Left ventricle myocardium superior (tissue), 1 donor: ENCODE measurements at regions not wholly inside any gene's neighbourhood (a gene's known extent, or its start where the extent isn't known, plus 50 kb on each side); places are given as distances from the start of the nearest gene placed in this dataset.
"Not testable (repeated sequence)": the region's sequence is repeated elsewhere in the genome, so short reads cannot be mapped to it uniquely, and the experiment has no call there.

Experiments used
- ATAC-seq: fragments of 200-7000 bp; cut with Tn5 transposase; one replicate; pipeline ENCODE4 v1.9.1; 2020; ENCODE audit warnings: mild to moderate bottlenecking, moderate library complexity
- DNase-seq: peaks from one replicate; pipeline ENCODE4 v3.0.0-alpha.2; 2020
- intact Hi-C: fragments of 100-400 bp; cut with micrococcal nuclease; formaldehyde crosslinking; loops from one replicate; pipeline ENCODE4 v1.11.0; 2022
- donor health status: DM: no; HTN: yes; CAD: no; lungs with severe emphysema.

DNA sequence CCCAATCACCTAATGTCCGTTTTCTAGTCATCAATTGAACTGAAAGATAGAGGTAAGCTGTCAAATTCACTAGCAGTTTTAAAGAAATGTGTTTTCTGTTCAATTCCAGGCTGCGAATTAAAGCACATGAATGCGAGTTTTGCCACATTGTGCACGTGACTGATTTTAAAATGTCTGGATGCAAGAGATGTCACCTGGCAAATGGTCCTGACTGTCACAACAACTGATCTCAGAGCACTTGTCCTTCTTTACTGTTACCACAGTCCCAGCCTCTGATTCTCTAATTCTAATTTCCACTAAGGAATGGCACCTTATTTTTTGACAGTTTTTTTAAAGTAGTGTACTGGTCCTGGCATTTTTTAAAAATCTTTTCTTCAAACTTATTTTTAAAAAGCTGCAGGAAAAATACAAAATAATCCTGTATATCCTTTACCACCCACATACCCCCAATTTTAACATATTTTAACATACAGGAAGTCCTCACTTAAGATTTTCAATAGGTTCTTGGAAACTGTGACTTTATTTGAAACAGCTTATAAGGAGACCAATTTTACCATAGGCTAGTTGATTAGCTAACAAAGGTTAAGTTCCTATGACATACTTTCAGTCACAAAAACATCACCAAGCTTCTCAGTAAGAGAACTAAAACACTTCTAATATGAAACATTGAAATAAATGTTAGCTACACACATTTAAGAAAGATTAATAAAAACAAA lies 1364.3 kb downstream of the EFNA5 start:
- ATAC-seq (no peak), DNase-seq (no peak)
- intact Hi-C loops, result no loop called here

DNA sequence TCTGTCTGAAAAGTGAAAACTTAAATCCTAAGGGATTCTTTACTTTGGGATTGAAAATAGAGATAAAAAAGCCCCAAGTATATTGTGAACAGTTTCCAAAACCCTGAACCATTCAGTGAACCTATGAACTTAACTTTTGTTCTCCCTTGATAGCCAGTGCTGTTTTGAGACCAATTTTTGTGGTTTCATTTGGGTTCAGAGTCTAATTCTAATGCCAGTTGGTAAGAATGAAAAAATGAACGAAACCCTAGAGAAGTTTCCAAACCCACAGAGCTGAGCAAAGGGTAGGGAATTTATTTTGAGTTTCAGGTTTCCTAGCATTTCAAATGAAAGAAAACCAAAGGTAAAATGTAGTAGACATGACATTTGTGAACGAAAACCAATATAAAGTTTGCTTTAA lies 1366.8 kb downstream of the EFNA5 start:
- intact Hi-C loops, result no loop called here
- no peak for ATAC-seq
- DNase-seq, result no peak

DNA sequence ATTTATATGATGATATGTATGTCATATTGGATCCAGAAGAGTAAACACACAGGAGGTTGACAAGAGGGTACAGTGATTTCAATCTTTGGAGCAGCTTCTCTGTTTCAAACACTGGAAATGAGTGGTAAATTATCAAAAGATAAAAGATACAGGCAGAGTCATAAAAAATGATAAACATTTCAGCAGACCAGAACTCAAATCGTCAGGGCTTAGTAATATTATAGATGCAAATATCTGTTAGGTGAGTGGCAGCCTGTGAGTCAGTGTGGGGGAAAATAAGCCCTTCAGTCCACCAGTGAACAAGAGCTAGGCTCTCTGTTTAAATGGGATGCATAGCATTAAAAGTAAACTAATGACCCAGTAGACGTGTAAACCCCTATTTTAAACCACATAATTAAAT lies 1378.1 kb downstream of the EFNA5 start:
- ATAC-seq, result no peak
- intact Hi-C loops, result no loop called here

DNA sequence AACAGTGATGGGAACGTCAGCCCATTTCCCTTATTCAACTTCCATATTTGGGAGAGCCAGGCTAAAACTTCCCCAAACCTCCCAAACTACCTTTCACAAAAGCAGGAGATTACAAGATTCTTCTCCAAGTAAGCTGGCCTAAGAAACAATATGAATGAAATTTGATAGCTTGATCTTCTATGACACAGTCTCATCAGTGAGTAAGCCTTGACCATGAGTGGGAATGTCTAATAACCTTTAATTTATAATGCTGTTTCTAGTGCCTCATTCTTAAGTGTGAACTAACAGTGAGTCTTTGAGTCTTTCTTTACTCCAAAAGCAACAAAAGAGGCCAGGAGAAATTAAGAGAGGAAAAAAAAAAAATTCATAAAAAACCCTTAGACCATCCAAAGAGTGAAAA lies 1379.9 kb downstream of the EFNA5 start:
- intact Hi-C loops, result no loop called here
- DNase-seq, result no peak
- no peak for ATAC-seq

More for the DNA sequence above, 1378.1 kb downstream of the EFNA5 start:
- no peak for DNase-seq

DNA sequence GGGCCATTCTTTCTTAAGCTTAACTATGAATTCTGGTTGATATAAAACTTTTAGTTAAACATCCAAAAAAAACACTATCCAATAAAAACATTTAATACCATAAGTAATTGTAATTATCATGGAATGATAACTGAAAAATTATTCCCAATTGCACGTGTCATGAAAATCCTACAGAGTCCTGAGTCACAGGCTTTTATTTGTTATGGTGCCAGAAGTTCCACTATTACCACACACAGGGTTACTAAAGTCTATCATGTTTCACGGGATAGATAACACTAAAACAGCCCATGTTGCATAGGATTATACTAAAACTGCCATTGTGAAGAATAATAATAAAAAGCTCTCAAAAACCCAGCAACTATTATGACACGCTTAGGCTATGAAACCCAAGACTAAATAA lies 1381.8 kb downstream of the EFNA5 start:
- DNase-seq (no peak), ATAC-seq (no peak)
- intact Hi-C loops, result no loop called here

DNA sequence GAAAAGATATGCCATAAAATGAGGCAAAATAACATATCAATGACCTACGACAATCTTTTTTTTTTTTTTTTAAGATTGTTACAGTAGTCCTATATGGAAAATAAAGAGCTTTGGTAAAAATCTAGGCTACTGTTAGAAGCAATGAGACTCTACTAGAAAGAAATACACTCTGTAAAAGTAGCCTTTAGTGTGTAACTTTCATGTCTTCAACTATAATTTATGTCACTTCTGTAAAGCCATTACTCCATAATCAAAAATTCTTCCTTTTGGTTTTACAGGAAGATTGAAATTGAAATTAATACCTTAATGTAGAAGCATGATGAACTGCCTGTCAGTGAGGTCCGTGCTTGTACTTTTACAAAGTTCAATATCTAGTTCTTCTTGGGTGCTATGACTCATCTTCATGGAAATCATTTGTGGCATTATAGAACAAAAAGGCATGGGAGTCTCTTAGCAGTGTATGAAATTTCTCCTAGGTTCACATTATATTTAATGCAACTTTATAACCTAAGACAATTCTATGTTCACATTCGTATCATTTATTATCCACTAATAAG lies 1393.1 kb downstream of the EFNA5 start:
- no peak for ATAC-seq
- intact Hi-C loops, result no loop called here
- DNase-seq, result no peak

DNA sequence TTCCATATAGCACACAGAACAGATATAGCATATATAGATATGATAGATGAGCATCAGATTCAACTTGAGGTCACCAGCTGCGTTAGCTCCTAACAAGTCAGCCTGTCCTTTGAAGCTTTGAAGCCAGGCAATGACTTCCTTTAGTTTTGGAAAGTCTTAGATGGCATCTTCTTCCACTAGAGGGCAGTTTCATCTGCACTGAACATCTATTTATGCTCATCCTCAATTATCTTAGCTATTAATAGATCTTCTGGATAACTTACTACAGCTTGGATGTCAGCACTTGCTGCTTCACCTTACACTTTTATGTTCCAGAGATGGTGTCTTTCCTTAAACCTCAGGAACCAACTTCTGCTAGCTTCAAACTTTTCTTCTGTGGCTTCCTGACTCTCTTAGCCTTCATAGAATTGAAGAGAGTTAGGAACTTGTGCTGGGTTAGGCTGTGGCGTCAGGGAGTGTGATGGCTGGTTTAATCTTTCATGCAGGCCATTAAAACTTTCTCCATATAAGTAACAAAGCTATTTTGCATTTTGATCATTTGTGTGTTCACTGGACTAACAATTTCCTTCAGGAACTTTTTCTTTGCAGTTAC lies 1401.4 kb downstream of the EFNA5 start:
- intact Hi-C loops, result no loop called here
- ATAC-seq (no peak), DNase-seq (no peak)

DNA sequence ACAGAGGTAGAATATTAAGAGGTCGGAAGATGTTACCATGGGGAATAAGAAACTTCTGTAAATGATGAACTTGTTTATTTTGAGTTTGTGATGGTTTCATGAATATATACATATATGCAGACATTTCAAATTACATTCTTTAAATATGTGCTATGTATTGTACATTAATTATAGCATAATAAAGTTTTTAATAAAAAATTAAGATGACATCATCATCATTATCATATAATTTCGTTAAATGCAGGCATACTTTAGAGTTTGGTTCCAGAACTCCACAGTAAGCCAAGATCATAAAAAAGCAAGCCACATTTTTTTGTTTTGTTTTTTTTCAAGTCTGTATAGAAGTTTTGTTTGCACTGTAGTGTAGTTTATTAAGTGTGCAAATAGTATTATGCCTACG lies 1403.5 kb downstream of the EFNA5 start:
- ATAC-seq (no peak), DNase-seq (no peak)
- intact Hi-C loops, result no loop called here

DNA sequence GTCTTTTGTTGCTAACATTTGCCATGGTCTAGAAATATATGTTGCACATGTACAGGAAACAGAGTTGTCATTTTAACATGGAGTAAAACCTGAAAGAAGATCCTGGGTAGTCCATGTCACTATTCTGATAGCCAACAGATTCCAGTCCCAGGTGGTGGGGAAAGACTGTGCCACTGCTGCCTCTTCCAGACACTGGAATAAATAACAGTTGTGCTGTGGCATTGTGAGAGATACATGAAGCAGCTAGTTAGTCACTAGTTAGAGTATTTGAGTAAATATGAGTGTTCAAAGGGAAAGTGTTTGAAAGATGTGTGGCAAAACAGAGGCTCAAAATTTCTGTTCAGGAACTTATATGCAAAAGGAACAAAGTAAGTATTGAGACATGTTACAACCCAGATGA lies 1408.3 kb downstream of the EFNA5 start:
- intact Hi-C loops, result no loop called here
- DNase-seq (no peak), ATAC-seq (no peak)

DNA sequence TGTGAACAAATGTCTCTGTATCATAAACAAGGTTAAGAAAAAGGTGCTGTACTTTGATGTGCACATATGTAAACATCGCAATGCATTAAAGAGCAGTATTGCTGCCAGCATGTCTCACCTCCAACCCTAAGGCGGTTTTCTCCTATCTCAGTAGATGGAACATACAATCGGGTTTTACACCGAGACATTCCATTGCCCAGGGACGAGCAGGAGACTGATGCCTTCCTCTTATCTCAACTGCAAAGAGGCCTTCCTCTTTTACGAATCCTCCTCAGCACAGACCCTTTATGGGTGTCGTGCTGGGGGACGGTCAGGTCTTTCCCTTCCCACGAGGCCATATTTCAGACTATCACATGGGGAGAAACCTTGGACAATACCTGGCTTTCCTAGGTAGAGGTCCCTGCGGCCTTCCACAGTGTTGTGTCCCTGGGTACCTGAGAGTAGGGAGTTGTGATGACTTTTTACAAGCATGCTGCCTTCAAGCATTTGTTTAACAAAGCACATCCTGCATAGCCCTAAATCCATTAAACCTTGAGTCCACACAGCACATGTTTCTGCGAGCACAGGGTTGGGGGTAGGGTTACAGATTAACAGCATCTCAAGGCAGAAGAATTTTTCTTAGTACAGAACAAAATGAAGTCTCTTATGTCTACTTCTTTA lies 1411.2 kb downstream of the EFNA5 start:
- not testable (repeated sequence) for ATAC-seq

DNA sequence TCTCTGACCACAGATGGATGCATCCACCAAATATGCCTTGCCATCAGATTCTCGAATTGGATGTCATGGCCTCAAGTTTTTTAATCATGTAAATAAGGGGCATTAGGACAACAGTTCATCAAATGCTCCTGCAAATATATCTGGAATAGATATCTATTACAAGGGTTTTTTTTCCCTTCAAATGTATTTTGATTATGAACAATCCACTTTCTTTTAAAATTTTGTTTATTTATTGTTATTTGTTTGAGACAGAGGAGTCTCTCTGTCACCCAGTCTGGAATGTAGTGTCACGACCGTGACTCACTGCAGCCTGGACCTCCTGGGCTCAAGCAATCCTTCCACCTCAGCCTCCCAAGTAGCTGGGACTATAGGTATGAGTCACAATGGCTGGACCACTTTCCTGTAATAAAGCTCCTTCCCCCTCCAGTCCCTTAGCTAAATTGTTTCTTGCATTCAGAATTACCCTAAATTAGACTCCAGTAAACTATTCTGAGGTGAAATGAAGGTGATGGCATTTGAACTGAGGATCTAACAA lies 1412.1 kb downstream of the EFNA5 start:
- DNase-seq, result no peak
- intact Hi-C loops, result no loop called here
- ATAC-seq, result no peak

More for the DNA sequence above, 1411.2 kb downstream of the EFNA5 start:
- DNase-seq, intact Hi-C loops: not testable (repeated sequence)

DNA sequence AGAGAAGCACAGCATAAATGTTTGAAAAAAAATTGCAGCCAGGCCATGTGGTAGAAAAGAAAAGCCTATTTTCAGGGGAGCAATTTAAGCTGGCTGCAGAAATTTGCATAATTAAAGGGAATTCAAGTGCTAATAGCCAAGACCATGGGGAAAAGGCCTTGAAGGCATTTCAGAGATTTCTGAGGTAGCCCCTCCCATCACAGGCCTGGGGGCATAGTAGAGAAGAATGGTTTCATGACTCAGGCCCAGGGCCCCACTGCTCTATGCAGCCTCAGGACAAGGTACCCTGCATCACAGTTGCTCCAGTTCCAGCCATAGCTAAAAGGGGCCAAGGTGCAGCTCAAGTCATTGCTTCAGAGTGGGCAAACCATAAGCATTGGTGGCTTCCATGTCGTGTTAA lies 1416.0 kb downstream of the EFNA5 start:
- no peak for ATAC-seq
- DNase-seq, result no peak
- intact Hi-C loops, result no loop called here

DNA sequence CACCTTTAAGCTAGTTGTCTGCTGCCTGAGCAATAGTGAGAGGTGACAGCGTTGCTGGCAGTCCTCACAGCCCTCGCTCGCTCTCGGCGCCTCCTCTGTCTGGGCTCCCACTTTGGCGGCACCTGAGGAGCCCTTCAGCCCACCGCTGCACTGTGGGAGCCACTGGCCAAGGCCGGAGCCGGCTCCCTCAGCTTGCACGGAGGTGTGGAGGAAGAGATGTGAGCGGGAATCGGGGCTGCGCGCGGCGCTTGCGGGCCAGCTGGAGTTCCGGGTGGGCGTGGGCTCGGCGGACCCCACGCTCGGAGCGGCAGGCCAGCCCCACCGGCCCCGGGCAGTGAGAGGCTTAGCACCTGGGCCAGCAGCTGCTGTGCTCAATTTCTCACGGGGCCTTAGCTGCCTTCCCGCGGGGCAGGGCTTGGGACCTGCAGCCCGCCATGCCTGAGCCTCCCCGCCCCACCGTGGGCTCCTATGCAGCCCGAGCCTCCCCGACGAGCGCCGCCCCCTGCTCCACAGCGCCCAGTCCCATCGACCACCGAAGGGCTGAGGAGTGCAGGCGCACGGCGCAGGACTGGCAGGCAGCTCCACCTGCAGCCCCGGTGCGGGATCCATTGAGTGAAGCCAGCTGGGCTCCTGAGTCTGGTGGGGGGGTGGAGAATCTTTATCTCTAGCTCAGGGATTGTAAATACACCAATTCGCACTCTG lies 1424.5 kb downstream of the EFNA5 start:
- ATAC-seq, DNase-seq, intact Hi-C loops: not testable (repeated sequence)

DNA sequence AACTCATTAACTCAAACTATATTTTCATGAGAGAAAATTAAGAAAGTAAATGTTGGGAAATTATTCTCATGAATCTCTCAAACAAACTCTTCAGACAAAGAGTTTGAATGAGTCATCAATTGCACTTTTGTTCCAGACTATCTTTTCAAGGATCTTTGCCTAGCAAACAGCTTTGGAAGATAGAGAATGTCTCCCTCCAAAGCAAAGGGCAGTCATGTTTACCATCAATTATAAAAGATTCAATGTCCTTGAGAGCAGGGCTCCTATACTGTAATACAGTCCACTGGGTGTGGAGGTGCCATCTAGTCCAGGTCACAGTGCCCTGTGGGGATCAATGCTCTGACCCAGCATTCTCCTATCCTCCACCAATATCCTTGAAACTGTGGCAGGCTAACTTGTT lies 1429.3 kb downstream of the EFNA5 start:
- intact Hi-C loops, result no loop called here
- ATAC-seq (no peak), DNase-seq (no peak)

DNA sequence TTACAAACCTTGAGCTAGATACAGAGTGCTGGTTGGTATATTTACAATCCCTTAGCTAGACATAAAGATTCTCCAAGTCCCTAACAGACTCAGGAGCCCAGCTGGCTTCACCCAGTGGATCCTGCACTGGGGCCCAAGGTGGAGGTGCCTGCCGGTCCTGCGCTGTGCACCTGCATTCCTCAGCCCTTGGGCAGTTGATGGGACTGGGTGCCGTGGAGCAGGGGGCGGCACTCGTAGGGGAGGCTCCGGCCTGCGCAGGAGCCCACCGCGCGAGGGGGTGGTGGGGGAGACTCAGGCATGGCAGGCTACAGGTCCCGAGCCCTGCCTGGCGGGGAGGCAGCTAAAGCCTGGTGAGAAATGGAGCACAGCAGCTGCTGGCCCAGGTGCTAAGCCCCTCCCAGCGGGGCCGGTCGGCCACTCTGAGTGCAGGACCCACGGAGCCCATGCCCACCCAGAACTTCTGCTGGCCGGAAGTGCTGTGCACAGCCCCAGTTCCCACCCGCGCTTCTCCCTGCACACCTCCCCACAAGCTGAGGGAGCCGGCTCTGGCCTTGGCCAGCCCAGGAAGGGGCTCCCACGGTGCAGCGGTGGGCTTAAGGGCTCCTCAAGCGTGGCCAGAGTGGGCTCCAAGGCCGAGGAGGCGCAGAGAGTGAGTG lies 1464.7 kb downstream of the EFNA5 start:
- DNase-seq (peak; percentile 15), ATAC-seq (no peak)
- intact Hi-C loops, result no loop called here

DNA sequence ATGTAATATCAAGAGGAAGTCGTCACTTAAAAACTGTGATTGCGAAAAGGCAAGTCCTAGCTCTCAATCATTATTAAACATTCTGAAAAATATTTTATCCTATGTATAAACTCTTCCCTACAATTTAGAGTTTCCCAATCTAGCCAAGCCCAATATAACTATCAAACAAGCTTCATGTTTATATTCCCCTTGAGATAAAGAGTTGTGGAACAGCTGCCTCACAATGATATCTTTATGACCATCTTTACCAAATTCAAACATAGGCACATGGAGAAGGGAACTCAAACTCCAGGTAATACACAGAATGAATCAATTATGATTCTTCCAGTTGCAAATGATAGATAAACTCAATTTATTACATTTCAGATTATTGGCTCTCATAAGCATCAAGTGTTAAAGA lies 1468.7 kb downstream of the EFNA5 start:
- ATAC-seq (no peak), DNase-seq (no peak)
- intact Hi-C loops, result no loop called here

DNA sequence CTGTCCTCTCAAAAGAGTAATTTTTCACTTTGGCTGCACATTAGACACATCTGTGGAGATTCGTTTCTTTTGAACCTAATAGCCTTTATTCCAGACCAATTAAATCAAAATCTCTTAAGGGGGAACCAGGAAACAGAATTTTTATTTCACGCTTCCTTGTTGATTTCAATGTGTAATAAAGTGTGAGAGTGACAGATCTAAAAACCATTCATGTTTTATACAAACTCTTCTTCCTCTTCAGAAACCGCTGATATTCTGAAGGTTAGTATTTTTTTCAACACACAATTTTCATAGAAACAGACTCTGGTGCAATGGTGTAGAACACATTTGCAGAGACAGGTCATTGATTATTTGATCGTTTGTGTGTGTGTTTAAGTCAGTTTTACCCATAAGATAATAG lies 1469.8 kb downstream of the EFNA5 start:
- no peak for DNase-seq
- ATAC-seq, result no peak

DNA sequence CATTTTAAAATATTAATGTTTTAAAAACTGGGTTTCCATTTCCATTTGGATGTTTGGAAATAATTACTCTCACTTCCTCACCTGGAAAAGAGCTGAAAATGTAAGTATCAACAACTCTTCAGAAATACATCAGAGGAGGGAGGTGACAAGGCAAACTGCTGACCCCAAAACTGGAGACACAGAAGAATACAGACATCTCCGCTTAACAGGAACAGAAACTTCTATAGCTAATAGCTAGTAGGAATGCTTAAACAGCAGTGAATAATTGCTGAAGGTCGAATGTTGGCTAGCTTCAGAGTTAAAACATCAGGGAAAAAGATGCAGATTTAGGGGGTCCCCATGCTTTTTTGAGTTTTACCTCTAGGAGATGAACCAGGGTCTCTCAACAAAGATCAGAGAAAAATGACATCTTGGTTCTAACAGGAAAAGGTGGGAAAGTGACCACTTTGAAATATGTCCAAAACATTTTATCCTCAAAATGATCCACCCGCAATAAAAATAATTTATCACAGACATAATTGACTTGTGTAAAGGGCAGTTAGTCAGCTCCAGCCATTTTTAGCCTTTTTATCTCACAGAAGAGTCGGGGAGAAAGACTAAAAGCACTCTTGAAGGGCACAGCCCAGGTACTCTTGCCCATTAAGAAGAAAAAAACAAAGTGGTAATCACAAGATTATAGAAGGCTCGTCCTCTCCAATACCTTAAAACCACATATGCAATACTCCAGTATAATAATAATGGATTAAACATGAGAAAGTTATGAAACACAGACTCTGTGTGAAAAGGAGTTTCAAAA lies 1474.9 kb downstream of the EFNA5 start:
- intact Hi-C loops, result no loop called here
- ATAC-seq (no peak), DNase-seq (no peak)

More for the DNA sequence above, 1469.8 kb downstream of the EFNA5 start:
- intact Hi-C loops, result no loop called here
